Spleen (tissue), 11 donors: ENCODE measurements at regions not wholly inside any gene's neighbourhood (a gene's known extent, or its start where the extent isn't known, plus 50 kb on each side); places are given as distances from the start of the nearest gene placed in this dataset.

ENCODE experiments used
- DNase-seq: peaks from one replicate; pipeline ENCODE4 v3.0.0-alpha.2; 2020
- H3K27ac ChIP-seq, 8 donors: fragments of 200-600 bp; sonication (generic) in 7 of 8; 1 replicate in 4 of 8; 2 replicates in 4 of 8; pipeline versions ENCODE4 v1.5.0 to v1.8.0; 2016 to 2021; ENCODE audit warnings: inconsistent platforms in 4 of 8, mild to moderate bottlenecking in 4 of 8, moderate library complexity in 1 of 8
- H3K27me3 ChIP-seq, 7 donors: fragments of 200-600 bp; sonication (generic) in 6 of 7; replicated peaks in 1 of 7; 1 replicate in 4 of 7; 2 replicates in 3 of 7; pipeline versions ENCODE4 v1.5.0 to v1.8.0; 2016 to 2021; ENCODE audit warnings: inconsistent platforms in 3 of 7, mild to moderate bottlenecking in 1 of 7
- H3K36me3 ChIP-seq, 6 donors: fragments of 200-600 bp; sonication (generic) in 5 of 6; 1 replicate in 4 of 6; 2 replicates in 2 of 6; pipeline versions ENCODE4 v1.5.0 to v1.8.0; 2016 to 2021; ENCODE audit warnings: inconsistent platforms in 2 of 6
- H3K4me1 ChIP-seq, 6 donors: fragments of 200-600 bp; sonication (generic) in 5 of 6; 1 replicate in 3 of 6; 2 replicates in 3 of 6; pipeline versions ENCODE4 v1.5.0 to v1.8.0; 2016 to 2021; ENCODE audit warnings: inconsistent platforms in 3 of 6
- H3K4me3 ChIP-seq, 8 donors: fragments of 200-600 bp; sonication (generic) in 7 of 8; 1 replicate in 4 of 8; 2 replicates in 4 of 8; pipeline versions ENCODE4 v1.5.0 to v1.8.0; 2016 to 2021; ENCODE audit warnings: inconsistent platforms in 4 of 8, mild to moderate bottlenecking in 4 of 8, moderate library complexity in 2 of 8
- H3K9me3 ChIP-seq, 8 donors: fragments of 200-600 bp; sonication (generic) in 7 of 8; 1 replicate in 4 of 8; 2 replicates in 4 of 8; pipeline versions ENCODE4 v1.5.0 to v1.8.0; 2016 to 2021; ENCODE audit warnings: inconsistent platforms in 4 of 8
- POLR2A ChIP-seq, 3 donors: fragments of 450-650 bp; IDR thresholded peaks; one replicate each; pipeline ENCODE4 v1.5.1; 2017; ENCODE audit warnings: antibody characterized with exemption in 3 of 3, mild to moderate bottlenecking in 1 of 3
- POLR2AphosphoS5 ChIP-seq, 3 donors: sonication (generic); formaldehyde crosslinking; IDR thresholded peaks; one replicate each; pipeline ENCODE4 v1.5.1; 2017; ENCODE audit warnings: antibody characterized with exemption in 3 of 3
- WGBS, 5 donors: extraction: QIAGEN DNeasy Blood & Tissue Kit in 3 of 5; methylation state at CpG; one replicate each; pipeline versions ENCODE4 v1.1.5 to v1.1.7; 2013 to 2018; 5-methylcytosine and 5-hydroxymethylcytosine counted together
- intact Hi-C: fragments of 100-400 bp; cut with DNase I; formaldehyde crosslinking; loops from one replicate; pipeline ENCODE4 v1.15.0; 2023; ENCODE audit warnings: low total_unique reads
- TF ChIP-seq, protein P1 (sequence below), 11 experiments: fragments of 200-600 bp in 7 of 11; fragments of 450-650 bp in 4 of 11; sonication (generic) in 4 of 11; IDR thresholded peaks in 8 of 11; conservative IDR thresholded peaks in 3 of 11; 1 replicate in 7 of 11; 2 replicates in 4 of 11; pipeline versions ENCODE4 v1.4.0 to v1.8.0; 2016 to 2021; ENCODE audit warnings: antibody characterized with exemption in 11 of 11, inconsistent platforms in 4 of 11, mild to moderate bottlenecking in 1 of 11
- donor health status: healthy with polysubstance abuse.
- donor health status: DM: no; HTN: no; CAD: no; lungs with moderate emphysema.
- donor health status: DM: no; HTN: no; CAD: no.
- donor health status: Bipolar disorder and iron deficiency.
- donor health status: healthy.
- donor health status: DM: no; HTN: no; CAD: no.
- donor health status: DM: yes; HTN: yes; CAD: no.

DNA sequence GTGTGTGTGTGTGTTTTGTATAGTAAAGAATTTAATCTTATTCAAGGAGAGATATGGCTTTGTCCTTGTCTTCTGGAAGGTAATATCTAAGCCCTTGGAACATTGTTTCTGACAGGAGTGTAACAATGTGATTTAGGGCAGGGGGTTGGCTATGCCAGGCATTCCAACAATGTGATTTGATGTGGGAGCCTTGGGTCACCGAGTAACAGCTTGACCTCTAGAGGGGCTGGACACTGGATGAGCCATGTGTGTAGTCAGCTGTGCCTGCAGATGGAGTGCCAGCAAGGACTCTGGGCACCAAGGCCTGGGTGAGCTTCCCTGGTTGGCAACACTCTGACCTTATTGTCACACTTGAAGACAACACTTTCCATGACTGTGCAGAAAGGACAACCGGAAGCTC lies 336.1 kb upstream of the ZP4 start:
- no peak for DNase-seq
- H3K36me3 ChIP-seq: no peaks in the 10 kb centered on the region
- H3K27me3 ChIP-seq: no peaks in the 10 kb centered on the region
- WGBS, 5 donors: 71 to 84% (median 83%) methylated on average over 2 of the region's 2 CpGs
- H3K27ac ChIP-seq: no peak overlapping the region
- no peak for TF ChIP-seq POLR2A (IDR thresholded peaks at IDR 0.05)
- TF ChIP-seq, protein P1, sequence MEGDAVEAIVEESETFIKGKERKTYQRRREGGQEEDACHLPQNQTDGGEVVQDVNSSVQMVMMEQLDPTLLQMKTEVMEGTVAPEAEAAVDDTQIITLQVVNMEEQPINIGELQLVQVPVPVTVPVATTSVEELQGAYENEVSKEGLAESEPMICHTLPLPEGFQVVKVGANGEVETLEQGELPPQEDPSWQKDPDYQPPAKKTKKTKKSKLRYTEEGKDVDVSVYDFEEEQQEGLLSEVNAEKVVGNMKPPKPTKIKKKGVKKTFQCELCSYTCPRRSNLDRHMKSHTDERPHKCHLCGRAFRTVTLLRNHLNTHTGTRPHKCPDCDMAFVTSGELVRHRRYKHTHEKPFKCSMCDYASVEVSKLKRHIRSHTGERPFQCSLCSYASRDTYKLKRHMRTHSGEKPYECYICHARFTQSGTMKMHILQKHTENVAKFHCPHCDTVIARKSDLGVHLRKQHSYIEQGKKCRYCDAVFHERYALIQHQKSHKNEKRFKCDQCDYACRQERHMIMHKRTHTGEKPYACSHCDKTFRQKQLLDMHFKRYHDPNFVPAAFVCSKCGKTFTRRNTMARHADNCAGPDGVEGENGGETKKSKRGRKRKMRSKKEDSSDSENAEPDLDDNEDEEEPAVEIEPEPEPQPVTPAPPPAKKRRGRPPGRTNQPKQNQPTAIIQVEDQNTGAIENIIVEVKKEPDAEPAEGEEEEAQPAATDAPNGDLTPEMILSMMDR (IDR thresholded peaks at IDR 0.05 in 8 of 11, conservative IDR thresholded peaks at IDR 0.05 in 3 of 11): no peak
- no peak for TF ChIP-seq POLR2AphosphoS5 (IDR thresholded peaks at IDR 0.05)
- no peaks in the 10 kb centered on the region for H3K9me3 ChIP-seq
- H3K4me1 ChIP-seq: no peaks in the 10 kb centered on the region
- intact Hi-C loops: no loop called here
- H3K4me3 ChIP-seq: no peak overlapping the region

DNA sequence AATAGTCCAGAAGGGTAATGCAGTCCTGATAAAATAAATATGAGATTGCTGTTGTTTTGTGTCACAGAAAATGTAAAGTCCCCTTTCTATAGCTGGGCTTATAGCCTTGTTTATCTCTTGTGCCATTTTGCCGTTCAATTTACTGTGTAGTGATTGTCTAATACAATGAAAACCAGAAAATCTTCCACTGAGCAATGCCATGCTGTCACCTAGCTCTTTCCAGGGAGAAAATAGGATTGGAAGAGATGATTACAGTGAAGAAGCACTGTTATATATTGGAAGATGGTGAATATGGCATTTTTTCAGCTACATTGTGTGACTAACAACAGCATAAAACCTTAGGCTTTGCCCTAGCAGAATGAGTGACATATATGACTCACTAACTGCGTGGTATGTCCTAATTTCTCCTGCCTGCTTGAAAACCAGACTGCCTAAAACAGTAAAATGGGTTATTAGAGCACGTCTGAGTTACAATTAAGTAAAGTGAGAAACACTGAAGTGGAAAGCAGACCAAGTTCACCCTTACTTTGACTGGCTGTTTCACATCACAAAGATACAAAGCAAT lies 332.4 kb upstream of the ZP4 start:
- intact Hi-C loops: no loop called here
- Histone ChIP-seq H3K36me3 (no peaks in the 10 kb centered on the region), H3K4me3 (no peak overlapping the region), H3K9me3 (no peaks in the 10 kb centered on the region), H3K4me1 (no peaks in the 10 kb centered on the region), H3K27ac (no peak overlapping the region), H3K27me3 (no peaks in the 10 kb centered on the region)
- 65 to 78% (median 71%) methylated on average over 3 of the region's 3 CpGs for WGBS, 5 donors
- no peak for DNase-seq
- TF ChIP-seq, protein P1 (IDR thresholded peaks at IDR 0.05 in 8 of 11, conservative IDR thresholded peaks at IDR 0.05 in 3 of 11): no peak
- TF ChIP-seq POLR2AphosphoS5 (IDR thresholded peaks at IDR 0.05) (no peak), POLR2A (IDR thresholded peaks at IDR 0.05) (no peak)

DNA sequence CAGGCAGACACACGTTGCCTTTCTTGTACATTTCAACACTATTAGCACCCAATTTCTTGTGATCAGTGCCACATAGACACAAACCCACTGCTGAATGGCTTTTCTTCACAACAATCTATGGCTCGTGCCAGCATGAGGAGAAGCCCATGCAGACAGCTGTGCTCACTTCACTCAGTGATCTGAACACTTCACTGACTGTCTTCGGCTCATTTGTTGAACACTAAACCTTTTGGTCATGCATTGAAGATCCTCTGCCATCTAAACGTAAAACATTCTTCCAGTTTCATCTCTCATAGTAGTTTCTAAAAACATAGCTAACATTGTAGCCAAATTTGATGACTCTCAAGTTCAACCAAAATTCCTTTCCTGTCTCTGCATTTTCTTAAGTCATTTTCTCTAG lies 331.0 kb upstream of the ZP4 start:
- intact Hi-C loops: no loop called here
- no peak for TF ChIP-seq POLR2AphosphoS5 (IDR thresholded peaks at IDR 0.05)
- no peak for TF ChIP-seq POLR2A (IDR thresholded peaks at IDR 0.05)
- TF ChIP-seq, protein P1 (IDR thresholded peaks at IDR 0.05 in 8 of 11, conservative IDR thresholded peaks at IDR 0.05 in 3 of 11): no peak
- H3K27ac ChIP-seq: no peak overlapping the region
- DNase-seq: no peak
- H3K9me3 ChIP-seq: no peaks in the 10 kb centered on the region
- no peaks in the 10 kb centered on the region for H3K27me3 ChIP-seq
- H3K36me3 ChIP-seq: no peaks in the 10 kb centered on the region
- no peaks in the 10 kb centered on the region for H3K4me1 ChIP-seq
- H3K4me3 ChIP-seq: no peak overlapping the region
- WGBS, 5 donors: 72 to 78% (median 76%) methylated on average over 4 of the region's 4 CpGs

DNA sequence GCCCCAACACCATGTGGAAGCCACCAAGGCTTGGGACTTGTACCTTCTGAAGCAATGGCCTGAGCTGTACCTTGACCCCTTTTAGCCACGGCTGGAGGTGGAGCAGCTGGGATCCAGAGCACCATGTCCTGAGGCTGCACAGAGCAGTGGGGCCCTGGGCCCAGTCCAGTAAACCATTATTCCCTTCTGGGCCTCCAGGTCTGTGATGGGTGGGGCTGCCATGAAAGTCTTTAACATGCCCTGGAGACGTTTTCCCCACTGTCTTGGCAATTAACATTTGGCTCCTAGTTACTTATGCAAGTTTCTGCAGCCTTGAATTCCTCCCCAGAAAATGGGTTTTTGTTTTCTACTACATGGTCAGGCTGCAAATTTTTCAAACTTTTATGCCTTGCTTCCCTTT lies 323.7 kb upstream of the ZP4 start:
- WGBS, 5 donors: 45 to 73% (median 48%) methylated on average over 1 to 2 of the region's 2 CpGs
- intact Hi-C loops: no loop called here
- Histone ChIP-seq H3K4me3 (no peak overlapping the region), H3K27ac (no peak overlapping the region), H3K9me3 (peaks cover 0 to 4% (median 0%) of the 10 kb centered on the region in 8 donors), H3K36me3 (no peaks in the 10 kb centered on the region), H3K27me3 (no peaks in the 10 kb centered on the region), H3K4me1 (no peaks in the 10 kb centered on the region)
- TF ChIP-seq POLR2AphosphoS5 (IDR thresholded peaks at IDR 0.05) (no peak), POLR2A (IDR thresholded peaks at IDR 0.05) (no peak)
- TF ChIP-seq, protein P1 (IDR thresholded peaks at IDR 0.05 in 8 of 11, conservative IDR thresholded peaks at IDR 0.05 in 3 of 11): no peak
- no peak for DNase-seq
